ENCODE measurements at regions not wholly inside any gene's neighbourhood (a gene's known extent, or its start where the extent isn't known, plus 50 kb on each side); places are given as distances from the start of the nearest gene placed in this dataset.

GRCh38 chr2:8169443-8169842 is 512.4 kb upstream of the ID2 start:
- H3K4me1 Mint-ChIP-seq (ENCODE audit: low read depth), result peaks cover 41% of the 10 kb centered on the region
- peaks cover 2% of the 10 kb centered on the region for H3K27me3 Mint-ChIP-seq (ENCODE audit: insufficient read depth)
- TF ChIP-seq, protein P1, sequence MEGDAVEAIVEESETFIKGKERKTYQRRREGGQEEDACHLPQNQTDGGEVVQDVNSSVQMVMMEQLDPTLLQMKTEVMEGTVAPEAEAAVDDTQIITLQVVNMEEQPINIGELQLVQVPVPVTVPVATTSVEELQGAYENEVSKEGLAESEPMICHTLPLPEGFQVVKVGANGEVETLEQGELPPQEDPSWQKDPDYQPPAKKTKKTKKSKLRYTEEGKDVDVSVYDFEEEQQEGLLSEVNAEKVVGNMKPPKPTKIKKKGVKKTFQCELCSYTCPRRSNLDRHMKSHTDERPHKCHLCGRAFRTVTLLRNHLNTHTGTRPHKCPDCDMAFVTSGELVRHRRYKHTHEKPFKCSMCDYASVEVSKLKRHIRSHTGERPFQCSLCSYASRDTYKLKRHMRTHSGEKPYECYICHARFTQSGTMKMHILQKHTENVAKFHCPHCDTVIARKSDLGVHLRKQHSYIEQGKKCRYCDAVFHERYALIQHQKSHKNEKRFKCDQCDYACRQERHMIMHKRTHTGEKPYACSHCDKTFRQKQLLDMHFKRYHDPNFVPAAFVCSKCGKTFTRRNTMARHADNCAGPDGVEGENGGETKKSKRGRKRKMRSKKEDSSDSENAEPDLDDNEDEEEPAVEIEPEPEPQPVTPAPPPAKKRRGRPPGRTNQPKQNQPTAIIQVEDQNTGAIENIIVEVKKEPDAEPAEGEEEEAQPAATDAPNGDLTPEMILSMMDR (IDR thresholded peaks at IDR 0.05), result no peak
- no peaks in the 10 kb centered on the region for H3K9me3 Mint-ChIP-seq
- H3K4me3 Mint-ChIP-seq, result peak overlapping the region; percentile 7; the same call in 1 of the 2 replicates
- DNase-seq, result peak; percentile 84
- no peaks in the 10 kb centered on the region for H3K36me3 Mint-ChIP-seq (ENCODE audit: low read depth)
- no peak overlapping the region for H3K27ac Mint-ChIP-seq

DNA sequence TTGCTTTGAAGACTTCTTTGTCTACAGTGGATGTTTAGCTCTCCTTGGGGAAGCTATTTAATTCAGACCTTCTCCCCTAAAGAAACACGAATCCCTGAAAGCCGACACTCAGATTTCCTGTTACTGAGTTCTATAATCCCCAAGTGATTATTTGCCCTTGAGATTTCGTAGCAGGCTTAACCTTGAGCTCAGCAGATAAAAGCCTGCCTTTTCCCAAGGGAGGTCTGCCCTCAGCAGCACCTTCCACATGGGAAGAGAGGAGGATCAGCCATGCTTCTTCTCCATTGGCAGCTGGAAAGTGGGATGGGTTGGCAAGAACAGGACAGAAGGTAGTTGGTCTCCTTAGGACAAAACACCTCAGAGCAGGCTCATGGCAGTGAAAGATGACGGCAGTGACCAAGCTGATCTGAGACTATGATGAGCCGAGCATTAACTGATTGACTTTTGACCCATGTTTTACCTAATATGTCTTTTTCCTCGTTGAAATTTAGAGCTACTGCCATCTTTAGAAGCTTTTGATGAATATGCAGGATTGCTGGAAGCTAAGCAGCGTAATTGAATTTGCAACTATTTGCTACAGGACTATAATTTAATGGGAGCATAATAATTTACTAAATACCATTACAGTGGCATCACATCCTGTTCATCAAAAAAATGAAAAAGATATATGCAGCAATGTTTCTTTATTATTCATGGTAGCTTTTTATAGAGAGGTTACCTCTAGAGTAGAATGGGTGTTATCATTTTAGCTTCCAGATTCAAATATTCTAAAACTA is 511.1 kb upstream of the ID2 start:
- TF ChIP-seq, protein P1 (IDR thresholded peaks at IDR 0.05), result no peak
- Mint-ChIP-seq H3K4me1 (ENCODE audit: low read depth) (peaks cover 53% of the 10 kb centered on the region), H3K9me3 (no peaks in the 10 kb centered on the region), H3K36me3 (ENCODE audit: low read depth) (peaks cover 7% of the 10 kb centered on the region; the same call in 1 of the 2 replicates), H3K4me3 (no peak overlapping the region), H3K27ac (no peak overlapping the region), H3K27me3 (ENCODE audit: insufficient read depth) (peaks cover 2% of the 10 kb centered on the region)
- DNase-seq, result no peak

GRCh38 chr2:8171608-8172007 is 510.2 kb upstream of the ID2 start:
- no peak for DNase-seq
- Mint-ChIP-seq H3K4me1 (ENCODE audit: low read depth) (peaks cover 53% of the 10 kb centered on the region), H3K4me3 (no peak overlapping the region), H3K9me3 (no peaks in the 10 kb centered on the region), H3K27me3 (ENCODE audit: insufficient read depth) (peaks cover 2% of the 10 kb centered on the region), H3K27ac (peak overlapping the region; percentile 34; the same call in 1 of the 2 replicates), H3K36me3 (ENCODE audit: low read depth) (peaks cover 7% of the 10 kb centered on the region; the same call in 1 of the 2 replicates)
- TF ChIP-seq, protein P1 (IDR thresholded peaks at IDR 0.05), result no peak

DNA sequence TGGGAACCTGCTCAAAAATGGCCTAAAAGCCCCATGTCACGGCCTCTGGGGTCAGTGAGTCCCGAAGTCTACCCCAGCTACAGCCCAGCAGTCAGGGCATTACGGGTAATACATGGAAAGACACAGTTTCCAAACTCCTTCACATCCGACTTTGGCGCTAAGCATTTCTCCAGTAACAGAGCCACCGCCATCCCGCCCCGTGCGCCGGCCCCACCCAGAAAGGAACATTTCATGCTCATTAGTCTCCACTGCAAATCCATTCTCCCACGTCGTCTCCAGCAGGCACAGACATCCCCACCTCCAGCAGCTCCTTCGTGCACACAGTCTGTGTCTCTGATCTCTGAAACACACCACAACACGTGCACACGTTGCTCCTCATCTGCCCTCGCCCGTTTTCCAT is 509.2 kb upstream of the ID2 start:
- no peak overlapping the region for H3K4me3 Mint-ChIP-seq
- peaks cover 53% of the 10 kb centered on the region for H3K4me1 Mint-ChIP-seq (ENCODE audit: low read depth)
- peaks cover 2% of the 10 kb centered on the region for H3K27me3 Mint-ChIP-seq (ENCODE audit: insufficient read depth)
- no peak for DNase-seq
- H3K9me3 Mint-ChIP-seq, result no peaks in the 10 kb centered on the region
- no peak overlapping the region for H3K27ac Mint-ChIP-seq
- TF ChIP-seq, protein P1 (IDR thresholded peaks at IDR 0.05), result no peak
- H3K36me3 Mint-ChIP-seq (ENCODE audit: low read depth), result peaks cover 7% of the 10 kb centered on the region; the same call in 1 of the 2 replicates

DNA sequence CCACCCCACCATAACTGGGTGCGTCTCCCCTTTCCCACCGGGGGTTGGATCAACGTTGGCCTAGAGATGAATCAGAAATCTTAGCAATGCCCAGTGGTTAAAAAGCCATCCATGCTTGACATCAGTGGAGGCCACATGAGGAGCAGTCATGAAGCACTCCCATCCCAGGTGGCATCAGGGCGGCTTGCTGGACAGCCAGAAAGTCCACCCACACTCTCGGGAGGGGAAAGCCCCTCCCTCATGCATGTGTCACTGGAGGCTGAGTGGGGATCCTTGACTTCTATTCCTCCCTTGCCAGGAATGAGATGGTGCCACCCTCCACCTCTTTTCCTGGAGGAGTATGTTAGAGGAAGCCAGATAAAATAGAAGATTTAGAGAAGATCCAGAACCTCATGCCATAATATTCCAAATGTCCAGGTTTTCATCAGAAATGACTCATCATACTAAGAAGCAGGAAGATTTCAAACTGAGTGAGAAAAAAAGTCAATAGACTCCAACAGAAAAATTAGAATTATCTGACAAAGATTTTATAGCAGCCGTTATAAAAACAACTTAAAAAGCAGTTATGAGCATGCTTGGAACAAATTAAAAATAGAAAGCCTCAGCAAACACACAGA is 507.1 kb upstream of the ID2 start:
- peaks cover 5% of the 10 kb centered on the region for H3K27me3 Mint-ChIP-seq (ENCODE audit: insufficient read depth)
- H3K9me3 Mint-ChIP-seq, result no peaks in the 10 kb centered on the region
- no peak overlapping the region for H3K4me3 Mint-ChIP-seq
- no peak for DNase-seq
- TF ChIP-seq, protein P1 (IDR thresholded peaks at IDR 0.05), result no peak
- H3K27ac Mint-ChIP-seq, result no peak overlapping the region
- peaks cover 7% of the 10 kb centered on the region; the same call in 1 of the 2 replicates for H3K36me3 Mint-ChIP-seq (ENCODE audit: low read depth)
- H3K4me1 Mint-ChIP-seq (ENCODE audit: low read depth), result peaks cover 37% of the 10 kb centered on the region

Measured in HFFc6 (cell line).